HG02798 (cell line): ENCODE measurements at regions not wholly inside any gene's neighbourhood (a gene's known extent, or its start where the extent isn't known, plus 50 kb on each side); places are given as distances from the start of the nearest gene placed in this dataset.
"Not testable (repeated sequence)": the region's sequence is repeated elsewhere in the genome, so short reads cannot be mapped to it uniquely, and the experiment has no call there.

ENCODE experiments used
- ATAC-seq: cut with Tn5 transposase; IDR thresholded peaks from one replicate; pipeline ENCODE4 v1.9.1; 2021; ENCODE audit warnings: mild to moderate bottlenecking; ENCODE audit not compliant: unreplicated experiment, poor library complexity

DNA sequence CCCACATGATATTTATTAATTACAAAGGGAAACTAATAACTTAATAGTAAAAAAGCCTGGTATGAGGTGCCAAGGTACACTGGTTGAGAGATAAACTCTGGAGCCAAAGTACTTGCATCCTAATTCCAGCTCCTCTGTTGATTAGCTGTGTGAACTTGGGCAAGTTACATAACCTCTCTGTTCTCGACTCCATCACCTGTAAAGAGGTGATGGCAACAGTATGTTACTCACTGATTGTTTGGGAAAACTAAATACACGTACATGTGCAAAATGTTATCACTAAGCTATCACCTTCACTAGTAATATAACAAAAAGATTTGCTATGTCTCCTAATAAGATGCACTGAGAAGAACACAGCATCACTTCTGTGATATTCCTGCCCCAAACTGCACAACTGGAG lies 206.4 kb downstream of the MEX3B start:
- no peak for ATAC-seq

DNA sequence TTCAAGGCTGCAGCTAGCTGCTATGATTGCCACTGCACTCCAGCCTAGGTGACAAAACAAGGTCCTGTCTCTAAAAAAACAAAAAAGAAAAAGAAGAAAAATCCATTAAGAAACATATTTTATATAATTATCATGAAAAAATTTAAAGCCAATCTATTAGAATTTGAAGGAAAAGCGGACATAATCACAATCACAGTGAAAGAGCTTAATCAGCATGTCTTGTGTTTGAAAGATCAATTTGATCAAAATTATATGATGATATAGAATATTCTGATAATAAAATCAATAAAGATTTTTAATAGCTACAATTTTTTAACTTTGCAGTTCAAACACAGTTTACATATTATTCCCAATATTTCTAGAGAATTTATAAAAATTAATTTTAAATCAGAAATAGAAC lies 210.1 kb downstream of the MEX3B start:
- ATAC-seq, result no peak

- ATAC-seq, result no peak
These were observed 215.3 kb downstream of the MEX3B start for GRCh38 chr15:81830520-81830919.

- ATAC-seq, result no peak
These were observed 215.9 kb downstream of the MEX3B start for GRCh38 chr15:81829918-81830317.

GRCh38 chr15:81828135-81828534 lies 217.7 kb downstream of the MEX3B start:
- ATAC-seq, result no peak

- ATAC-seq, result no peak
These were observed 220.7 kb downstream of the MEX3B start for GRCh38 chr15:81825136-81825535.

GRCh38 chr15:81822587-81822986 lies 223.2 kb downstream of the MEX3B start:
- ATAC-seq, result not testable (repeated sequence)

DNA sequence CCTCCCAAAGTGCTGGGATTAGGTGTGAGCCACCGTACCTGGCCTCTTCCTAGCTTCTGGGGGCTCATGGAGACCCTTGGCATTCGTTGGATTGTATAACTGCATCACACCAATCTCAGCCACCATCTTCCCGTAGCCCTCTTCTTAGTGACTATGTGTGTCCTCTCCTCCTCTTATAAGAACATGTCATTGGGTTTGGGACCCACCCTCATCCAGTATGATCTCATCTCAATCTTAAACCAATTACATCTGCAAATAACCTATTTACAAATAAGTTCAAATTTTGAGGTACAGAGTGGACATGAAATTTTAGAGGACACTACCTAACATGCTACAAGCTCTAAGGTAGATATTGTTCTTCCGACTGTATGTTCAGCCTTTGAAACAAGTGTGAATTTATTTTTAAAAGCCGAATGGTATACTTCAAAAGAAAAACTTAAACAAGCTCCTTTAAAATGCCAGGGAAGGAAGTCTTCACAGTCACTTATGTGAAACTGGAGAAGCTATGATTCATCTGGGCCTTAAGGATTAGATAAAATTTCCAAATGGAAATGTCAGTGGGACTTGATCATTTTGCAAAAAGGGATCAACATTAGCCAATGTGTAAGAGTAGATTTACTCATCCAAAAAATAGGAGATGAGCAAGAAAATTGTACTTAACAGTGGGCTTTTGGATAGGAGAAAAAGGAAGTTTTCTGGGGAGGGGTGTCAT lies 225.7 kb downstream of the MEX3B start:
- ATAC-seq, result no peak

DNA sequence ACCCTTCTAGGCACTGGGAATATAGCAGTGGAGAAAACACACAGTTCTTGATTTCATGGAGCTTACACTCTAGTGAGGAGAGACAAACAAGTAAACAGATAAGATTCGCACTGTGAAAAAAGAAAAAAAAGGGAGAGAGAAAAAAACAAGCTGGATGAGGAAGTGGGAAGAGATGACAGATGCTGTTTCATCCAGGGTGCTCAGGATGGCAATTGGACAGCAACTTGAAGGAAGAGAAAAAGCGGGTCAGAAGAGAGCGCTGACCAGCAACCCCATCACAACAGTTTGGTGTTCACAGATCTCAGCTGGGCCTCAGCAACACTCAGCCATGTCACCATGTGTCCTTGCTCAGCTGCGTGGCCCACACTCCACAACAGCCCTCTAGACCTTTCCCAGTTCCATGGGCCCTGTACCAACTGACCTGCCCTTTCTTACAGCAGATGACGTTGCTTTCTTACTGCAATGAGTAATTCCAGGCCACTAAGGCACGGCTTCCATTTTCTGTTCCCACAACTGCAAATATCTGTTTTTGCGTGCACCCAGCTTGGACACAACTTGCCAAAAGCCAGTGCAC lies 230.8 kb downstream of the MEX3B start:
- no peak for ATAC-seq

- ATAC-seq, result no peak
These were observed 232.6 kb downstream of the MEX3B start for GRCh38 chr15:81813215-81813614.

DNA sequence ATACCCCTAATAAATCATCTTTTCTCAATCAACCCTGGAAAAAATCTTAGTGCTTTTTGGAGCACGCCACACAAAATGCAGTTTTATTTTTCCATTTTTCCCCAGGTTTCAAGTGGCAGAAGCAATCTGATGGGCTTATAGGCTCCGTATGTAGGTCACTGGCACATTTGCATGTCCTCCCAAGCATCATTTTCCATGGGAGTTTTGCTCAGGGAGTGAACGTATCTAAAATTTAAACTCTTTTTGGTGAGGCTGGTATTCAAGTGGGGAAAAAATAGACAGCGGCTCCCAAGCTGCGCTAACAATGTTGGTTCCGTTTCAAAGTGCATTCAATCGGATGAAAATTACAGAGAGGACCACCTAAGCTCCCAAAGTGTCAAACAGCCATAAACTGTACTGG lies 233.4 kb downstream of the MEX3B start:
- ATAC-seq, result no peak

GRCh38 chr15:81811736-81812135 lies 234.1 kb downstream of the MEX3B start:
- ATAC-seq, result no peak

DNA sequence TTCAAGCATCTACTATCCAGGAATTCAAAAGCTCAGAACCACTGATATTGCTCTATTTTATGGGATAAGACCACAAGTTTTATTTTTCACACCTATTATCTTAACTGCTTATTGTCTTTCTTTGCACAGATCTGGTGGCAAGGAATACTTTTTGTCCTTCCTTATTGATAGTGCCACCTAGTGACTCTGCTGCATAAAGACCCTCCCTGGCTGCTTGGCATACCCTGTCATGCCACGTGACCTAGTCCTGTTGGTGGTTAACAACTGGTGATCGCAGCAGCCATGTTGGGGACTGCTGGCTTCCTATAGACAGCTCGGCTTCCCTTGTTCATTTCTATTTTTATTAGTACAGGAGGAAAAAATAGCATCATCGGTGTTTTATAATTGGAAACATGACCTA lies 236.3 kb downstream of the MEX3B start:
- ATAC-seq, result no peak

GRCh38 chr15:81807806-81808205 lies 238.0 kb downstream of the MEX3B start:
- no peak for ATAC-seq

DNA sequence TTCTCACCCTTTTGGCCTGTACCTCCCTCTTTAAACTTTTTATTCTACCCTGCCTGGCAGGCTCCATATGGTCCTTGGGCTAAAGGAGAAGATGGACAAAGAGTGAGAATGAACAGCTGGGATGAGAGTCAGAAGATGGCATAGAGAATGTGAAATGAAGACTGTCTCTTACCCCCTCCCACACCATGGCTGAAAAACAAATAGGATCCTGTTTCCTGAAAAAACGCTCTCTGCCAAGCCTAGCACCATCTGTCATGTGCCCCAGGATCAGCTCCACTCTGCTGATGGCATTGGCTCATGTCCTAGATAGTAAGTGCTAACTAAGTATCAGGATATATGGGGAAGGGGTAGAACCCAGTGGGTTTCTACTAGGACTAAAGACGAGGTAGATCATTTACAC lies 238.6 kb downstream of the MEX3B start:
- no peak for ATAC-seq

- ATAC-seq, result no peak
These were observed 249.9 kb downstream of the MEX3B start for GRCh38 chr15:81795899-81796298.

DNA sequence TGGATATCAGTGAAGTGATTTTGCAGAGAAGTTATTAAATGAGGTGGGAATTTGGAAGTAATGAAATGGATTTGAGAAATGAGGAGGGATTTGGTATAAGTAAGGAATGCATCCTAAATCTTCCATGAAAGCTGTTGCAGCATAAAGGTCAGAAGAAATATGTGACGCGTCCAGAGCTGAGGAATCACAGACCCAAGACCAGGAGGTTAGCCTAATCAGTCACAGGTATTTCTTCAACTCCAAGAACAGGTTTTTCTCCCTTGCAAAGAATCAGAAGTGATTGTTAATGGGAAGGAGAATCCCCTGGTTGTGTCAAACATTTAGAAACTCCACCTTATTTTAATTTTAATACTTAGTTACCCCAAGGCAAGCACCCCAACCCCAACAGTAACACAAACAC lies 253.2 kb downstream of the MEX3B start:
- no peak for ATAC-seq

DNA sequence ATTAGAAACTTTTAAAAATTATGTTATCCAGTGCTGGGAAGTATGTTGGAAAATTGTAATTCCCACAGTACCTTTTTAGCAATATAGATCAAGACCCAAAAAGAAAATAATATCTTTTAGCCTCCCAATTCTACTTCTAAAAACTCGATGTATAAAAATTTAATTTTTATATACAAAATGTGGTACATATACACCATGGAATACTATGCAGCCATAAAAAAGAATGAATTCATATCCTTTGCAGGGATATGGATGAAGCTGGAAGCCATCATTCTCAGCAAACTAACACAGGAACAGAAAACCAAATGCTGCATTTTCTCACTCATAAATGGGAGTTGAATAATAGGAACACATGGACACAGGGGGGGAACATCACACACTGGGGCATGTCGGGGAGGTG lies 254.5 kb downstream of the MEX3B start:
- not testable (repeated sequence) for ATAC-seq

GRCh38 chr15:81789403-81789802 lies 256.4 kb downstream of the MEX3B start:
- ATAC-seq, result no peak

DNA sequence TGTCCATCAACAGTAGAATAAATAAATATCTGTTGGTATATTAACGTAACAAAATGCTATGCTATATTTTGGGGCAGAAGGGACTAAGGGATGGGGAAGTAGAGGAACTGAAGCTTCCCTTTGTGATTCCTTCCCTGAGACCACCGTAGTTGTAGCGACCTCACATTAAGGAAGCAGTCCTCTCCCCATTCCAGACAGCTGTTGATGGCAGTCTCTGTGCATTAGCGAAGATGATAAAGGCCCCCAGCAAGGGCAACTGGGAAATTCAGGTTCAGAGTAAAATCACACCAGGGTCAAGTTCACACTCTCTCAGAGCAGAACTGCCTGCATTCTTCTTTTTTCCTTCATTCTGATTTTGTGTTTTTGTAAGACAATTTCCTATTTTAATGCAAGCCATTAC lies 259.0 kb downstream of the MEX3B start:
- no peak for ATAC-seq

GRCh38 chr15:81785679-81786078 lies 260.1 kb downstream of the MEX3B start:
- ATAC-seq, result no peak

DNA sequence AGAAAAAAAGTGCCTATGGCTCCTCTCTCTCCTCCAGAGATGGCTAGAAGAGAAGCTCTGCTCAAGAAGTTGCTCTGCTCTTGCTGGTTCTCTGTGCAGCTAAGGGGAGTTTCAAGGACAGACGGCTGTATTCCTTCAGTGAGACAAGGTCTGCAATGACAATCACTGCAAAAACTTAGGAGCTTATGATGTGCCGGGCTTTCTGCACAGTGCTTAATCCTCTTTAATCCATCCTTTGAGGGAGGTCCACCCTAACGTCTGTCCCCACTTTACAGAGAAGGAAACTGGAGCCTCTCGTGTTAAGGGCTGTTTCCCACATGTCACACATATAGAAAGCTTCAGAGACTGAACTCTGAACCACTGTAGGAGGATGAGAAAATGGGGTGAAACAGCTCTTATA lies 260.6 kb downstream of the MEX3B start:
- no peak for ATAC-seq
